HCT116 (cell line): ENCODE measurements at regions not wholly inside any gene's neighbourhood (a gene's known extent, or its start where the extent isn't known, plus 50 kb on each side); places are given as distances from the start of the nearest gene placed in this dataset.

Experiments used
- ATAC-seq: fragments of 200-7000 bp; cut with Tn5 transposase; 2 replicates; pipeline ENCODE4 v1.9.1; 2020; ENCODE audit warnings: mild to moderate bottlenecking, moderate library complexity
- BruUV-seq: library from RNA; stranded (reverse); fragments of 400-500 nt; replicated peaks from 2 replicates; lab custom pipeline; 2021; lab: Mats Ljungman, UMichigan
- CTCF ChIA-PET: fragments of 300-600 bp; sonication (Branson Sonifier 250); formaldehyde crosslinking; loops from one replicate; lab custom pipeline; 2021; ENCODE audit warnings: antibody characterized with exemption; lab: Charles Lee
- POLR2A ChIA-PET: fragments of 300-600, 350-600 bp; sonication (Branson Sonifier 250); formaldehyde crosslinking; loops from one replicate; lab custom pipeline; 2021; ENCODE audit warnings: antibody characterized with exemption; lab: Charles Lee
- RAD21 ChIA-PET, 2 experiments: fragments of 300-600 bp; sonication (Branson Sonifier 250); formaldehyde crosslinking; loops; one replicate each; lab custom pipeline; 2023; ENCODE audit warnings: low total read pairs in 2 of 2; ENCODE audit not compliant: uncharacterized antibody in 2 of 2, unreplicated experiment in 2 of 2, low non-redundant PET in 1 of 2; lab: Charles Lee
- DNase-seq: peaks from one replicate; pipeline ENCODE4 v3.0.0-alpha.2; 2010; ENCODE audit warnings: low read depth, low spot score
- H2AFZ ChIP-seq: fragments of 200-600 bp; shearing (Covaris generic), sonication (generic); 2 replicates; pipeline ENCODE4 v1.6.1; 2017; ENCODE audit warnings: low read depth, mixed run types, mixed read lengths, antibody characterized with exemption, low read length; ENCODE audit not compliant: poor library complexity, severe bottlenecking
- H3K27ac ChIP-seq: 2 replicates; pipeline ENCODE4 v1.5.1; 2012; ENCODE audit warnings: low read depth, low read length
- H3K27me3 ChIP-seq: fragments of 200-600 bp; sonication (generic); 2 replicates; pipeline ENCODE4 v1.6.1; 2016; ENCODE audit warnings: mixed run types, low read length, mixed read lengths; ENCODE audit not compliant: insufficient read depth
- H3K36me3 ChIP-seq, 2 experiments: fragments of 200-500 bp in 1 of 2; fragments of 200-600 bp in 1 of 2; sonication (Bioruptor generic) in 1 of 2; sonication (generic) in 1 of 2; 2 replicates each; pipeline versions ENCODE4 v1.5.1 to v1.6.1; 2014 to 2016; ENCODE audit warnings: low read length in 2 of 2, inconsistent platforms in 1 of 2, mixed read lengths in 1 of 2, mixed run types in 1 of 2; ENCODE audit not compliant: insufficient read depth in 2 of 2, control insufficient read depth in 1 of 2
- H3K4me1 ChIP-seq, 2 experiments: fragments of 200-600 bp in 1 of 2; sonication (generic) in 1 of 2; 2 replicates each; pipeline versions ENCODE4 v1.5.1 to v1.6.1; 2012 to 2017; ENCODE audit warnings: low read length in 2 of 2, inconsistent platforms in 1 of 2, mild to moderate bottlenecking in 1 of 2, mixed read lengths in 1 of 2, mixed run types in 1 of 2, moderate library complexity in 1 of 2; ENCODE audit not compliant: insufficient read depth in 2 of 2, control insufficient read depth in 1 of 2
- H3K4me2 ChIP-seq: fragments of 200-600 bp; sonication (generic); 2 replicates; pipeline ENCODE4 v1.6.1; 2017; ENCODE audit warnings: mixed run types, low read length, mixed read lengths
- H3K4me3 ChIP-seq, 2 experiments: fragments of 200-600 bp in 1 of 2; sonication (generic) in 1 of 2; replicated peaks in 1 of 2; 2 replicates each; pipeline ENCODE4 v1.5.1; 2011 to 2016; ENCODE audit warnings: low read length in 2 of 2, control low read depth in 1 of 2, low read depth in 1 of 2, mild to moderate bottlenecking in 1 of 2, mixed read lengths in 1 of 2, mixed run types in 1 of 2
- H3K79me2 ChIP-seq: fragments of 200-600 bp; sonication (generic); 2 replicates; pipeline ENCODE4 v1.6.1; 2017; ENCODE audit warnings: mild to moderate bottlenecking, mixed run types, low read length, moderate library complexity, mixed read lengths; ENCODE audit not compliant: insufficient read depth
- H3K9ac ChIP-seq: fragments of 200-600 bp; sonication (generic); 2 replicates; pipeline ENCODE4 v1.6.1; 2016; ENCODE audit warnings: low read length, mixed read lengths
- H3K9me2 ChIP-seq: fragments of 200-600 bp; sonication (generic), shearing (Covaris generic); 2 replicates; pipeline ENCODE4 v1.6.1; 2017; ENCODE audit warnings: mixed run types, mild to moderate bottlenecking, moderate library complexity; ENCODE audit not compliant: insufficient read depth
- H3K9me3 ChIP-seq, 2 experiments: fragments of 200-500 bp in 1 of 2; fragments of 200-600 bp in 1 of 2; sonication (Bioruptor generic) in 1 of 2; sonication (generic) in 1 of 2; 2 replicates each; pipeline ENCODE4 v1.6.1; 2014 to 2017; ENCODE audit warnings: low read length in 2 of 2, mixed read lengths in 2 of 2, inconsistent platforms in 1 of 2, low read depth in 1 of 2, mild to moderate bottlenecking in 1 of 2, mixed run types in 1 of 2, moderate library complexity in 1 of 2; ENCODE audit not compliant: control insufficient read depth in 1 of 2, insufficient read depth in 1 of 2
- H4K20me1 ChIP-seq: fragments of 200-600 bp; sonication (generic), shearing (Covaris generic); 2 replicates; pipeline ENCODE4 v1.6.1; 2017; ENCODE audit warnings: mixed run types, mild to moderate bottlenecking, moderate library complexity; ENCODE audit not compliant: insufficient read depth
- ATF3 ChIP-seq: IDR thresholded peaks from 2 replicates; pipeline ENCODE4 v1.6.1; 2012
- EGR1 ChIP-seq: IDR thresholded peaks from 2 replicates; pipeline ENCODE4 v1.6.1; 2012; ENCODE audit warnings: low read depth
- EZH2 ChIP-seq: fragments of 200-600 bp; sonication (generic); IDR thresholded peaks from 2 replicates; pipeline ENCODE4 v1.6.1; 2017; ENCODE audit warnings: antibody characterized with exemption, mixed run types
- FOSL1 ChIP-seq: IDR thresholded peaks from 2 replicates; pipeline ENCODE4 v1.6.1; 2012; ENCODE audit warnings: low read depth
- POLR2AphosphoS5 ChIP-seq: IDR thresholded peaks from 2 replicates; pipeline ENCODE4 v1.6.1; 2011; ENCODE audit warnings: mild to moderate bottlenecking, low read depth, low read length, moderate library complexity
- SIN3A ChIP-seq: IDR thresholded peaks from 2 replicates; pipeline ENCODE4 v1.6.1; 2012; ENCODE audit warnings: low read depth
- SP1 ChIP-seq: IDR thresholded peaks from 2 replicates; pipeline ENCODE4 v1.6.1; 2012; ENCODE audit warnings: low read depth
- SRF ChIP-seq: IDR thresholded peaks from 2 replicates; pipeline ENCODE4 v1.6.1; 2012; ENCODE audit warnings: low read depth
- YY1 ChIP-seq: IDR thresholded peaks from 2 replicates; pipeline ENCODE4 v1.6.1; 2011; ENCODE audit warnings: low read length, low read depth, moderate library complexity, mild to moderate bottlenecking; ENCODE audit not compliant: insufficient replicate concordance; ENCODE audit errors: extremely low read depth
- ZBTB33 ChIP-seq: IDR thresholded peaks from 2 replicates; pipeline ENCODE4 v1.6.1; 2011; ENCODE audit warnings: mild to moderate bottlenecking, low read length, moderate library complexity; ENCODE audit not compliant: insufficient replicate concordance; ENCODE audit errors: extremely low read depth
- ZNF274 ChIP-seq: fragments of 200-500 bp; sonication (Bioruptor generic); IDR thresholded peaks from 2 replicates; pipeline ENCODE4 v1.6.1; 2014; ENCODE audit warnings: mild to moderate bottlenecking, low read depth, low read length, inconsistent platforms
- intact Hi-C: fragments of 100-400 bp; cut with micrococcal nuclease; formaldehyde crosslinking; loops from 2 replicates; pipeline ENCODE4 v1.10.0; 2022

- H4K20me1 ChIP-seq: no peaks in the 10 kb centered on the region
- no peaks in the 10 kb centered on the region for H3K36me3 ChIP-seq
- ChIA-PET CTCF (no interaction called here), RAD21 (no interaction called here), POLR2A (no interaction called here)
- BruUV-seq: no TSS peak
- ATAC-seq (no peak), DNase-seq (no peak)
- peaks cover 7 to 20% of the 10 kb centered on the region in 2 experiments; a peak in 2 of 4 replicates for H3K9me3 ChIP-seq
- no peak overlapping the region for H3K27ac ChIP-seq
- TF ChIP-seq SP1: no peak
- TF ChIP-seq YY1: no peak
- TF ChIP-seq SRF: no peak
- TF ChIP-seq EGR1: no peak
- TF ChIP-seq ZBTB33: no peak
- TF ChIP-seq SIN3A: no peak
- no peak for TF ChIP-seq EZH2
- TF ChIP-seq ZNF274: no peak
- TF ChIP-seq POLR2AphosphoS5: no peak
- no peak for TF ChIP-seq ATF3
- TF ChIP-seq FOSL1: no peak
- H3K4me2 ChIP-seq: no peak overlapping the region
- H3K4me3 ChIP-seq: no peak overlapping the region
- H3K27me3 ChIP-seq: no peaks in the 10 kb centered on the region
- no peak overlapping the region for H2AFZ ChIP-seq
- intact Hi-C loops: no loop called here
- H3K9ac ChIP-seq: no peak overlapping the region
- H3K79me2 ChIP-seq: no peaks in the 10 kb centered on the region
- H3K9me2 ChIP-seq: no peaks in the 10 kb centered on the region
- no peaks in the 10 kb centered on the region for H3K4me1 ChIP-seq
Observed at GRCh38 chr7:69360913-69361312, 237.4 kb upstream of the AUTS2 start.
